ENCODE measurements at regions not wholly inside any gene's neighbourhood (a gene's known extent, or its start where the extent isn't known, plus 50 kb on each side); places are given as distances from the start of the nearest gene placed in this dataset.

- no peak for DNase-seq
Observed at GRCh38 chr20:48092596-48093280, 307.5 kb upstream of the SULF2 start.

DNA sequence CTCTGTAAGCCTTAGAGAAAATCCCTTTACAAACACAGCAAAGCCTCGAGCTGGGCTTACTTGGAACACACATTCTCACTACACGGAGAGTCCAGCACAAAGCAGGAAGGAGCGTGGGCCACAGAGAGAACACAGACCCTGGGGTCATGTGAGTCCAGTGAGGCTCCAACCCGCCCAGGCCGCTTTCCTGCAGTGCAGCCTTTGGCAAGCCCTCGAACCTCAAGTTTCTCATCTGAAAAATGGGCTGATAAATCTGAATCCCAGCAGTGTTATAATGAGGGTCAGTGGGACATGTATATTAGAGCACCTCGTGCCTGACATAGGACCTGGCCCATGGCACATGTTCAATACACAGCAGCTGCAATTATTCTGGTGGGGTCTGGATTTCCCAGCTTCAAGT lies 305.5 kb upstream of the SULF2 start:
- DNase-seq, result no peak

DNA sequence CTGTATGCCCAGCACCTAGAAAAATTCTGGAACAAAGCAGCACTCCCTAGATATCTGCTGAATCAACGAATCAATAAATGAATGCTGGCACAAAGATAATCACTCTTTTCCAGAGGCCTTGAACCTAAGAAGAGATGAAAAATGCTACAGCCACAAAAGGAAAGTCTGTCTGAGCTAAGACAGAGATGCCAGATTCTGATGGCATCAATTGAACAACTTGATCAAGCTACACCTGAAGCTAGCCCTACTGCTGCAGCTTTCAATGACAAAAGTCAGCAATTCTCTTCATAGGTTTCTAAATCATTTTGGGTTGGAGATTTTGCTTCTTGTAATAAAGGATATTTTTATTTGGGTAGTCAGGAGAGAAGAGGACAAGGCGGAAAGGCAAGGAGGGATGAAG lies 305.0 kb upstream of the SULF2 start:
- DNase-seq, result no peak

DNA sequence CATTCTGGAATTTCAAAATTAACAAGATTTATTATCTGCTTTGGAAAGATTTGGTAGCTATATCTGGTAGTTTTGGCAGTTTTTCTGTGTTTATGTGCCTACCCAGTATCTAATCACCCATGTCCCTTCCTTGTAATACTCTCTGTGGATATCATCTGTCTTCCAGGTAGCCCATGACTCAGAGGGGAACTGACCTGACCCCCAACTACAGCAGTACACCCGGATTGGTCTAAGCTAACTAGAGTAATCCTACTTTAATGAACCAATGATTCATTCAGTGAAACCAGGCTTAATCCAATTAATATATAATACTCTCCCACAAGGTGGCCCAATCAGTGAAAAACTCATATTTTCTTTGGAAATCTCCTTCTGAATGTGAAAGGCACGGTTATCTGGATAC lies 295.3 kb upstream of the SULF2 start:
- DNase-seq, result no peak

DNA sequence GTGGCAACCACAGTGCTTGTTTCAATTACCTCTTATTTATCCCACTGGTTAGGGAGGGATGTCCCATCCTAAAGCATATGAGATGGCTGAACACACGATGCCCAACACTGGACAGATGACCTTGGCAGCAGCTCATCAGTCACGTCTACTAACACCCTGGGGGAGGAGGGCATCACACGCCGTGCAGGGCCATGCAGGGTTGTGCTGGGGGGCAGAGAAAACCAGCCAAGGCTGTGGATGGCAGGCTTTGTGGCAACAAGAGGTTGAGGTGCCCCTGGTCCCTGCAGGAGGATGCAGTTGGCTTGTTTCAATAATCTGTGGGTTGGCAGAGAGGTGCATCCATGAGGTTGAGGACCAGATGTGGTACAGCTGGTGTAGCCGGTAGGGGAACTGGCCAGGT lies 293.7 kb upstream of the SULF2 start:
- no peak for DNase-seq

DNA sequence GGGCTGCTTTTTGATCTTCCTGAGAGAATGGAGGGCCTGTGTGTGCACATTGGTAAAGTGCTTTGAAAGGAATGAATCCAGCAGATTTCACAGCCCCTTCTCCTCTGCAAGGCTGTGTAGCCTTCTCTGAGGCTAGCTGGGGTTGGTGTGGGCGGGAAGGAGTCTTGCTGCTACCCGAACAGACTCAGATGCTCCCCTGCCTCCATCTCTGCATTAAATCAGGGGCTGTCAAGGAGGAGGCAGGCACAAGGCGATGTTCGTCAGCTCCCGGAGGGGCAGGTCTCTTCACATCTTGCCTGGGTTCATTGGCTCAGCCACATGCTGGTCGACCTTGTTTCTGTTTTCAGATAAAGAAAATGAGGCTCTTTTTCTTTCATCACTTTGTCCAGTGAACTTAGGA lies 291.5 kb upstream of the SULF2 start:
- DNase-seq, result no peak

- DNase-seq, result no peak
Observed at GRCh38 chr20:48076247-48076646, 291.0 kb upstream of the SULF2 start.

- no peak for DNase-seq
Observed at GRCh38 chr20:48075591-48076174, 290.4 kb upstream of the SULF2 start.

- DNase-seq, result no peak
Observed at GRCh38 chr20:48070991-48071652, 285.8 kb upstream of the SULF2 start.

DNA sequence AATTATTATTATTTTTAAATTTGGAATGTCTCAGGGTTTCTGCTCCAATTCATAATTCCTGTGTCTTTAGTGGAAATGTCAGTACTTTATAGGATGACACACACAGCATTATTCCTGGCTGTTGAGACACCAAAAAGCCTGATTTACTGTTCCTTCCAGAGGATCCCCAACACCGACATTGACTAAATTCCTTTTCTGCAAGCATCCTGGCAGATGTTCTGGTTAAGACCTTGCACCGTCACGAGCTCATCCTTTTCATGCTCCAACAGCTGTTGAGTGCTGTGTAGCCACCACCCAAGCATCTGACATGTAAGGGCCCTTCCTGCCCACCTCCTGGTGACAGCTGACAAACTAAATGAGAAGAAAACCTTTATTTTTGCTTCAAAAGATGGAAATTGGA lies 284.3 kb upstream of the SULF2 start:
- DNase-seq, result no peak

DNA sequence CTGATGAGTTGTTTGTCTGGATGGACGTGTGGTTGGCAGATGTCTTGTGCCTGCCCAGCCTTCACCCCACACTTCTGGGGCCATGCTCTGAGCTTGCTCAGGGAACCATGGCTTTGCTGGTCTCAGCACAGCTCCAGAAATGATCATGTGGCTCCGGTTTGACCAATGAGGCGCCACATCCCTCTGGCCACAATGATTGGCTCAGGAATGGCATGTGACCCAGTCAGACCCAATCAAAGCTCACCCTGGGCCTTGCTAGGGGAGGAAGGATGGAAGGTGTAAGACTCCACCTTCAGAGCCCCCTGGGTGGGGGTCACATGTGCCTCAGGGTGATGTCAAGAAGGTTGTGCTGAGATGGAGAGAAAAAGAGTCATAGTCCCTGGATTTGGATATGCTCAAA lies 281.6 kb upstream of the SULF2 start:
- DNase-seq, result no peak

DNA sequence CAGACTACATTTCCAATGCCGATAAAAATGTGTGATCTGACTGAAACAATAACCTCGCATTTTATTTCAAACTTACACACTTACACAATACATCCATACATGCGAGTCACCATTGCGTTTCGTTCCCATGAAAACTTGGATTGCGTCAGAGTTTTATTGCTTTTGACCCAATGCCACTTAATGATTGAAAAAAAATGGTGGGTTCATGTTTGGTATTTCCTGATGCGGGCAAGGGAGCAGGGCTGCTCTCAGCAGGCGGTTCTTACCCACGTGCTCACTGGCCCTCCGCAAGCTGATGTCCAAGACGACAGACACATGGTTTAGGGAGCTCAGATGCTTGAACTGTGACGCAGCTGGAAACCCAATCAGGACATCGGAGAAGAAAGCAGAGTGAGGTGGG lies 281.0 kb upstream of the SULF2 start:
- DNase-seq, result no peak

DNA sequence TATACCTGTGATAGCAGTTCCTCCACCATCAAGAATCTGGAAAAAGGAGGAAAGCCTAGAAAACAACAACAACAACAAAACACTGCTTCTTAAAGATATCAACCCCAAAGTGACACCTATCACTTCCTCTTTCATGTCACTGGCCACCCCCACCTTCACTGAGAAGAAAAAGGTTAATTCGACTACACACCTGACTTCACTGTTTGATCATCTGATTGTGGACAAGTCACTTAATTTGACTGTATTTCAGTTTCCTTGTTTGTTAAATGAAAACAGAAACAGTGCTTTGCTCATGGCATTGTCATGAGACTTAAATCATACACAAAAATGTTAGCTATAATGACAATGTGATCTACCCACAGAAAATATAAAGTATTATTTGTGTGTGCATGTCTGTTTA lies 280.6 kb upstream of the SULF2 start:
- DNase-seq, result no peak

DNA sequence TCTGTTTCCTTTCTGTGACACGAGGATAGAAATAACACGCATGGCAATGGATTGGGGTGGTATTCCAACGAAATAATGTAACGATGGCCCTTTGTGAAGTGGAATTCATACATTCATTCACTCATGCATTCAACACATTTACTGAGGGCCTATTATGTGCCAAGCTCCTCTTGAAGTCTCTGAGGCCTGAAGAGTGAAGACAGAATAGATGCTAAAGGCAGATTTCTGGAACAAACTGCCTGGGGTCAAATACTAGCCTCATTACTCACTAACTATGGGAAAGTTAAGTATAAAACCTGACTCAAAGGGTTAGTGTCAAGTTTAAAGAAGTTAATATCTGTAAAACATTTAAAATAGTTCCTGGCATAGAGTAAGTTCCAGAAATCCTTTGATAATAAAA lies 279.6 kb upstream of the SULF2 start:
- DNase-seq, result no peak

DNA sequence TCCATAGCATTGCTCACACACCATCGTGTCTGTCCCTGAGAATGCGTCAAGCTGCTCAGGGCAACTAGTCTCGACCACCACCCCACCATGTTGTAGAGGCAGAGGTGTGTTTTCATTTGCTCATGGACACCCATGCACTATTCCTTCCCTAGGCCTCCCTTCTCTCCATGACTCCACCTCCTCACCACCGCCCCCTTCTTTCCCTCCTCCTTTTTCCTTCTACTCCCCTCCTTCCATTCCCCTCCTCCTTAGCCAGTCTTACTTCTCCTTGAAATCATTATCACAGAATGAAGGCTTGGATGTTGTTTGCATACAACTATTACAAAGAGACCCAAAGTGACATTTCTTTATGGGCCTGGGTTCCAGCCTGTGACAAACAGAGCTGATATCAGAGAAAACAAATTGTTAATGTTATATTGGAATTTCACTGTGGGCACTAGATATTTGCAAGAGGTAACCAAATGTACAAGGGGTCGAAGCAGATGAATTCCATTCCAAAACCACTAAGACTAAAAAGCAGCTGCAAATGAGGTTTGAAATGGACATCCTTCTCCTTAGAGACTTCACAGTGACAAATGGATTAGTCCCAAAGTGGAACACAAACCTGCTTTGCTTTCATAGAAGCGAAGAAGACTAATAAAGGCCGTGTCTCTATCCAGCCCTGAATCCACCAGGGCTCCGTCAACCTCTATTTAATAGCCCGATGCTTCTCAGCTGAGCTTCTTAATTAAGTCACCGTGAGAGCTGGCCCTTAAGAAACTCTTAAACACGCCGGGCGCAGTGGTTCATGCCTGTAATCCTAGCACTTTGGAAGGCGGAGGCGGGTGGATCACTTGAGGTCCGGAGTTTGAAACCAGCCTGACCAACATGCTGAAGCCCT lies 275.8 kb upstream of the SULF2 start:
- no peak for DNase-seq

DNA sequence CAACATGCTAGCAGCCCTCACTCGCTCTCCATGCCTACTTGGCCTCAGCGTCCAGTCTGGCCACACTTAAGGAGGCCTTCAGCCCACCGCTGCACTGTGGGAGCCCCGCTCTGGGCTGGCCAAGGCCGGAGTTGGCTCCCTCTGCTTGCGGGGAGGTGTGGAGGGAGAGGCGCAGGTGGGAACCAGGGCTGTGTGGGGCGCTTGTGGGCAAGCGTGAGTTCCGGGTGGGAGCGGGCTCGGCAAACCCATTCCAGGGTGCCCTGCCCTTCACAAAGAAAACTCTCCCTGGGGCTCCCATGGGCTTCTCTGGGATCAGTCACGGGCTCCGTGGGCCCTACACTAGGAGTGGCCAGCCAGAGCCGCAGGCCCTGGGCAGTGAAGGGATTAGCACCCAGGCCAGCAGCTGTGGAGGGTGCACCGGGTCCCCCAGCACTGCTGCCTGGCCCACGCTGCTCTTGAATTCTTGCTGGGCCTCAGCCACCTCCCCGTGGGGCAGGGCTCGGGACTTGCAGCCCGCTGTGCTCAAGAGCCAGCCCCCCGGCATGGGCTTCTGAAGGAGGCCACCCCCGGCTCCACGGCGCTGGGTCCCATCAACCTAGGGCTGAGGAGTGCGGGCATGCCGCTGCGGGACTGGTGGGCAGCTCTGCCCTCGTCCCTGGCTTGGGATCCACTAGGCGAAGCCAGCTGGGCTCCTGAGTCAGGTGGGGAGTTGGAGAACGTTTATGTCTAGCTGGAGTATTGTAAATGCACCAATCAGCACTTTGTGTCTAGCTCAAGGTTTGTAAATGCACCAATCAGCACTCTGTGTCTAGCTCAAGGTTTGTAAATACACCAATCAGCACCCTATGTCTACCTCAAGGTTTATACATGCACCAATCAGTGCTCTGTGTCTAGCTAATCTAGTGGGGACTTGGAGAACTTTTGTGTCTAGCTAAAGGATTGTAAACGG lies 273.6 kb upstream of the SULF2 start:
- no peak for DNase-seq

GRCh38 chr20:48057739-48058138 lies 272.5 kb upstream of the SULF2 start:
- no peak for DNase-seq

- no peak for DNase-seq
Observed at GRCh38 chr20:48057251-48057650, 272.0 kb upstream of the SULF2 start.

- DNase-seq, result no peak
Observed at GRCh38 chr20:48056218-48056617, 270.9 kb upstream of the SULF2 start.

- no peak for DNase-seq
Observed at GRCh38 chr20:48054051-48054450, 268.8 kb upstream of the SULF2 start.

DNA sequence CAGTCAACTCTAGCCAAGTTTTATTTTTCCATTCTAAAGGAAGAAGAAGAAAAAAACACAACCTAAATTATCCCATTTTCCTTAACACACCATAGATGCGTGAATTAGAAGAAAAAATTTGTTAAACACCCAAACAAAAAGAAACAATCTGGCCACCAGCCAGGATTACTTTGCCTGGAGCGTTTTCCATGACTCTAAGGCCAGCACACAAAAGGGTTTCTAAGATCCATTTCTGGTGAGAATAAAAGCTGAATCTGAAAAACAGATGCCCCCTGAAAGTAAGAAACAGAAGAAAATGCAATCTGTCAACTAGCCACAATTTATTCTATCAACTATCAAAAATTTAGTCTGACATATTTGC lies 267.2 kb upstream of the SULF2 start:
- DNase-seq, result peak; percentile 45
